Naive B cell (primary cell): ENCODE measurements at regions not wholly inside any gene's neighbourhood (a gene's known extent, or its start where the extent isn't known, plus 50 kb on each side); places are given as distances from the start of the nearest gene placed in this dataset.

Source experiments
- ATAC-seq, 2 donors: fragments of 150-1000 bp; cut with Tn5 transposase; 2 replicates each; pipeline ENCODE4 v1.10.0; 2021; ENCODE audit warnings: low read depth in 2 of 2, mild to moderate bottlenecking in 2 of 2, moderate library complexity in 2 of 2
- DNase-seq: peaks from one replicate; pipeline ENCODE4 v3.0.0; 2022
- H3K27ac Mint-ChIP-seq, 6 donors: one replicate each; pipeline ENCODE4 v1.8.0; 2020 to 2022; ENCODE audit warnings: mild to moderate bottlenecking in 6 of 6, mixed read lengths in 6 of 6, moderate library complexity in 5 of 6, inconsistent platforms in 2 of 6
- H3K27me3 Mint-ChIP-seq, 3 donors: one replicate each; pipeline ENCODE4 v1.8.0; 2021 to 2022; ENCODE audit warnings: mixed read lengths in 3 of 3, mild to moderate bottlenecking in 1 of 3
- H3K36me3 Mint-ChIP-seq, 2 donors: one replicate each; pipeline ENCODE4 v1.8.0; 2020 to 2022; ENCODE audit warnings: mixed read lengths in 2 of 2, inconsistent platforms in 1 of 2, mild to moderate bottlenecking in 1 of 2
- H3K4me1 Mint-ChIP-seq, 3 donors: one replicate each; pipeline ENCODE4 v1.8.0; 2020 to 2022; ENCODE audit warnings: mixed read lengths in 3 of 3, inconsistent platforms in 1 of 3, mild to moderate bottlenecking in 1 of 3, moderate library complexity in 1 of 3
- H3K4me3 Mint-ChIP-seq, 8 donors: one replicate each; pipeline ENCODE4 v1.8.0; 2020 to 2022; ENCODE audit warnings: mild to moderate bottlenecking in 8 of 8, mixed read lengths in 8 of 8, moderate library complexity in 8 of 8, inconsistent platforms in 2 of 8
- H3K9me3 Mint-ChIP-seq, 7 donors: one replicate each; pipeline ENCODE4 v1.8.0; 2020 to 2022; ENCODE audit warnings: mixed read lengths in 7 of 7, mild to moderate bottlenecking in 5 of 7, inconsistent platforms in 2 of 7, moderate library complexity in 1 of 7

GRCh38 chr10:80894797-80895467 lies 357.2 kb downstream of the SH2D4B start:
- Mint-ChIP-seq H3K9me3 (no peaks in the 10 kb centered on the region), H3K36me3 (no peaks in the 10 kb centered on the region), H3K27ac (no peak overlapping the region), H3K4me1 (no peaks in the 10 kb centered on the region), H3K4me3 (no peak overlapping the region), H3K27me3 (peaks cover 5 to 8% (median 5%) of the 10 kb centered on the region in 3 donors)
- no peak for DNase-seq
- no peak for ATAC-seq

GRCh38 chr10:80896076-80896475 lies 358.4 kb downstream of the SH2D4B start:
- ATAC-seq = no peak
- Mint-ChIP-seq H3K4me3 (no peak overlapping the region), H3K4me1 (no peaks in the 10 kb centered on the region), H3K27ac (no peak overlapping the region), H3K9me3 (no peaks in the 10 kb centered on the region), H3K36me3 (no peaks in the 10 kb centered on the region), H3K27me3 (peaks cover 5 to 8% (median 5%) of the 10 kb centered on the region in 3 donors)
- no peak for DNase-seq

GRCh38 chr10:80896959-80897358 lies 359.3 kb downstream of the SH2D4B start:
- Mint-ChIP-seq H3K36me3 (no peaks in the 10 kb centered on the region), H3K4me1 (no peaks in the 10 kb centered on the region), H3K9me3 (no peaks in the 10 kb centered on the region), H3K4me3 (no peak overlapping the region), H3K27me3 (peaks cover 5 to 8% (median 5%) of the 10 kb centered on the region in 3 donors), H3K27ac (no peak overlapping the region)
- no peak for DNase-seq
- ATAC-seq = no peak

- Mint-ChIP-seq H3K4me3 (no peak overlapping the region), H3K27me3 (peaks cover 5 to 6% (median 5%) of the 10 kb centered on the region in 3 donors), H3K9me3 (no peaks in the 10 kb centered on the region), H3K27ac (no peak overlapping the region), H3K4me1 (no peaks in the 10 kb centered on the region), H3K36me3 (no peaks in the 10 kb centered on the region)
- no peak for ATAC-seq
- DNase-seq = no peak
Observed at GRCh38 chr10:80900661-80901060, 363.0 kb downstream of the SH2D4B start.

- Mint-ChIP-seq H3K27me3 (peaks cover 7 to 10% (median 9%) of the 10 kb centered on the region in 3 donors), H3K36me3 (no peaks in the 10 kb centered on the region), H3K4me1 (no peaks in the 10 kb centered on the region), H3K4me3 (no peak overlapping the region), H3K27ac (no peak overlapping the region), H3K9me3 (no peaks in the 10 kb centered on the region)
- DNase-seq (no peak), ATAC-seq (no peak)
Observed at GRCh38 chr10:80908611-80909010, 370.9 kb downstream of the SH2D4B start.

- Mint-ChIP-seq H3K9me3 (no peaks in the 10 kb centered on the region), H3K4me3 (no peak overlapping the region), H3K27me3 (peaks cover 7 to 10% (median 9%) of the 10 kb centered on the region in 3 donors), H3K4me1 (no peaks in the 10 kb centered on the region), H3K27ac (no peak overlapping the region), H3K36me3 (no peaks in the 10 kb centered on the region)
- ATAC-seq (no peak), DNase-seq (no peak)
Observed at GRCh38 chr10:80909254-80909653, 371.6 kb downstream of the SH2D4B start.

- Mint-ChIP-seq H3K4me1 (no peaks in the 10 kb centered on the region), H3K9me3 (peaks cover 0 to 2% (median 0%) of the 10 kb centered on the region in 7 donors), H3K4me3 (no peak overlapping the region), H3K27ac (no peak overlapping the region), H3K36me3 (no peaks in the 10 kb centered on the region), H3K27me3 (peaks cover 13 to 17% (median 14%) of the 10 kb centered on the region in 3 donors)
- no peak for ATAC-seq
- DNase-seq = no peak
Observed at GRCh38 chr10:80917636-80918035, 379.9 kb downstream of the SH2D4B start.

GRCh38 chr10:80921032-80921431 lies 383.3 kb downstream of the SH2D4B start:
- H3K27me3 Mint-ChIP-seq = peaks cover 13 to 17% (median 14%) of the 10 kb centered on the region in 3 donors
- no peak overlapping the region for H3K4me3 Mint-ChIP-seq
- H3K9me3 Mint-ChIP-seq = peaks cover 0 to 2% (median 0%) of the 10 kb centered on the region in 7 donors
- H3K27ac Mint-ChIP-seq = no peak overlapping the region
- ATAC-seq (no peak), DNase-seq (no peak)
- H3K36me3 Mint-ChIP-seq = no peaks in the 10 kb centered on the region
- no peaks in the 10 kb centered on the region for H3K4me1 Mint-ChIP-seq

- peaks cover 8 to 14% (median 11%) of the 10 kb centered on the region in 7 donors for H3K9me3 Mint-ChIP-seq
- peaks cover 0 to 11% of the 10 kb centered on the region in 2 donors for H3K36me3 Mint-ChIP-seq
- DNase-seq (no peak), ATAC-seq (no peak)
- peaks cover 13 to 16% (median 13%) of the 10 kb centered on the region in 3 donors for H3K27me3 Mint-ChIP-seq
- no peaks in the 10 kb centered on the region for H3K4me1 Mint-ChIP-seq
- H3K27ac Mint-ChIP-seq = no peak overlapping the region
- no peak overlapping the region for H3K4me3 Mint-ChIP-seq
Observed at GRCh38 chr10:80924063-80924952, 386.6 kb downstream of the SH2D4B start.

- ATAC-seq = no peak
- Mint-ChIP-seq H3K9me3 (peaks cover 8 to 15% (median 12%) of the 10 kb centered on the region in 7 donors), H3K27ac (no peak overlapping the region), H3K4me3 (no peak overlapping the region), H3K36me3 (peaks cover 0 to 11% of the 10 kb centered on the region in 2 donors), H3K27me3 (peaks cover 0 to 11% (median 5%) of the 10 kb centered on the region in 3 donors), H3K4me1 (no peaks in the 10 kb centered on the region)
- no peak for DNase-seq
Observed at GRCh38 chr10:80927419-80928078, 389.8 kb downstream of the SH2D4B start.

- ATAC-seq (no peak), DNase-seq (no peak)
- Mint-ChIP-seq H3K4me3 (no peak overlapping the region), H3K36me3 (no peaks in the 10 kb centered on the region), H3K9me3 (no peaks in the 10 kb centered on the region), H3K27me3 (peaks cover 0 to 13% (median 0%) of the 10 kb centered on the region in 3 donors), H3K4me1 (peaks cover 0 to 8% (median 5%) of the 10 kb centered on the region in 3 donors), H3K27ac (peak overlapping the region in 1 of 6 donors; percentile 8)
Observed at GRCh38 chr10:80938903-80939302, 401.2 kb downstream of the SH2D4B start.

GRCh38 chr10:80945264-80945880 lies 407.7 kb downstream of the SH2D4B start:
- Mint-ChIP-seq H3K27me3 (no peaks in the 10 kb centered on the region), H3K4me1 (no peaks in the 10 kb centered on the region), H3K36me3 (no peaks in the 10 kb centered on the region), H3K27ac (peak overlapping the region in 1 of 6 donors; percentile 26), H3K4me3 (no peak overlapping the region), H3K9me3 (no peaks in the 10 kb centered on the region)
- ATAC-seq (no peak), DNase-seq (no peak)

- no peaks in the 10 kb centered on the region for H3K4me1 Mint-ChIP-seq
- ATAC-seq (no peak), DNase-seq (no peak)
- no peak overlapping the region for H3K27ac Mint-ChIP-seq
- H3K27me3 Mint-ChIP-seq = no peaks in the 10 kb centered on the region
- no peaks in the 10 kb centered on the region for H3K9me3 Mint-ChIP-seq
- H3K4me3 Mint-ChIP-seq = no peak overlapping the region
- H3K36me3 Mint-ChIP-seq = no peaks in the 10 kb centered on the region
Observed at GRCh38 chr10:80946073-80946472, 408.4 kb downstream of the SH2D4B start.
